HCT116 (cell line): ENCODE measurements at regions not wholly inside any gene's neighbourhood (a gene's known extent, or its start where the extent isn't known, plus 50 kb on each side); places are given as distances from the start of the nearest gene placed in this dataset.

Source experiments
- ATAC-seq: fragments of 200-7000 bp; cut with Tn5 transposase; 2 replicates; pipeline ENCODE4 v1.9.1; 2020; ENCODE audit warnings: mild to moderate bottlenecking, moderate library complexity
- BruUV-seq: library from RNA; stranded (reverse); fragments of 400-500 nt; replicated peaks from 2 replicates; lab custom pipeline; 2021; lab: Mats Ljungman, UMichigan
- CTCF ChIA-PET: fragments of 300-600 bp; sonication (Branson Sonifier 250); formaldehyde crosslinking; loops from one replicate; lab custom pipeline; 2021; ENCODE audit warnings: antibody characterized with exemption; lab: Charles Lee
- POLR2A ChIA-PET: fragments of 300-600, 350-600 bp; sonication (Branson Sonifier 250); formaldehyde crosslinking; loops from one replicate; lab custom pipeline; 2021; ENCODE audit warnings: antibody characterized with exemption; lab: Charles Lee
- RAD21 ChIA-PET, 2 experiments: fragments of 300-600 bp; sonication (Branson Sonifier 250); formaldehyde crosslinking; loops; one replicate each; lab custom pipeline; 2023; ENCODE audit warnings: low total read pairs in 2 of 2; ENCODE audit not compliant: uncharacterized antibody in 2 of 2, unreplicated experiment in 2 of 2, low non-redundant PET in 1 of 2; lab: Charles Lee
- DNase-seq: peaks from one replicate; pipeline ENCODE4 v3.0.0-alpha.2; 2010; ENCODE audit warnings: low read depth, low spot score
- H2AFZ ChIP-seq: fragments of 200-600 bp; shearing (Covaris generic), sonication (generic); 2 replicates; pipeline ENCODE4 v1.6.1; 2017; ENCODE audit warnings: low read depth, mixed run types, mixed read lengths, antibody characterized with exemption, low read length; ENCODE audit not compliant: poor library complexity, severe bottlenecking
- H3K27ac ChIP-seq: 2 replicates; pipeline ENCODE4 v1.5.1; 2012; ENCODE audit warnings: low read depth, low read length
- H3K27me3 ChIP-seq: fragments of 200-600 bp; sonication (generic); 2 replicates; pipeline ENCODE4 v1.6.1; 2016; ENCODE audit warnings: mixed run types, low read length, mixed read lengths; ENCODE audit not compliant: insufficient read depth
- H3K36me3 ChIP-seq, 2 experiments: fragments of 200-500 bp in 1 of 2; fragments of 200-600 bp in 1 of 2; sonication (Bioruptor generic) in 1 of 2; sonication (generic) in 1 of 2; 2 replicates each; pipeline versions ENCODE4 v1.5.1 to v1.6.1; 2014 to 2016; ENCODE audit warnings: low read length in 2 of 2, inconsistent platforms in 1 of 2, mixed read lengths in 1 of 2, mixed run types in 1 of 2; ENCODE audit not compliant: insufficient read depth in 2 of 2, control insufficient read depth in 1 of 2
- H3K4me1 ChIP-seq, 2 experiments: fragments of 200-600 bp in 1 of 2; sonication (generic) in 1 of 2; 2 replicates each; pipeline versions ENCODE4 v1.5.1 to v1.6.1; 2012 to 2017; ENCODE audit warnings: low read length in 2 of 2, inconsistent platforms in 1 of 2, mild to moderate bottlenecking in 1 of 2, mixed read lengths in 1 of 2, mixed run types in 1 of 2, moderate library complexity in 1 of 2; ENCODE audit not compliant: insufficient read depth in 2 of 2, control insufficient read depth in 1 of 2
- H3K4me2 ChIP-seq: fragments of 200-600 bp; sonication (generic); 2 replicates; pipeline ENCODE4 v1.6.1; 2017; ENCODE audit warnings: mixed run types, low read length, mixed read lengths
- H3K4me3 ChIP-seq, 2 experiments: fragments of 200-600 bp in 1 of 2; sonication (generic) in 1 of 2; replicated peaks in 1 of 2; 2 replicates each; pipeline ENCODE4 v1.5.1; 2011 to 2016; ENCODE audit warnings: low read length in 2 of 2, control low read depth in 1 of 2, low read depth in 1 of 2, mild to moderate bottlenecking in 1 of 2, mixed read lengths in 1 of 2, mixed run types in 1 of 2
- H3K79me2 ChIP-seq: fragments of 200-600 bp; sonication (generic); 2 replicates; pipeline ENCODE4 v1.6.1; 2017; ENCODE audit warnings: mild to moderate bottlenecking, mixed run types, low read length, moderate library complexity, mixed read lengths; ENCODE audit not compliant: insufficient read depth
- H3K9ac ChIP-seq: fragments of 200-600 bp; sonication (generic); 2 replicates; pipeline ENCODE4 v1.6.1; 2016; ENCODE audit warnings: low read length, mixed read lengths
- H3K9me2 ChIP-seq: fragments of 200-600 bp; sonication (generic), shearing (Covaris generic); 2 replicates; pipeline ENCODE4 v1.6.1; 2017; ENCODE audit warnings: mixed run types, mild to moderate bottlenecking, moderate library complexity; ENCODE audit not compliant: insufficient read depth
- H3K9me3 ChIP-seq, 2 experiments: fragments of 200-500 bp in 1 of 2; fragments of 200-600 bp in 1 of 2; sonication (Bioruptor generic) in 1 of 2; sonication (generic) in 1 of 2; 2 replicates each; pipeline ENCODE4 v1.6.1; 2014 to 2017; ENCODE audit warnings: low read length in 2 of 2, mixed read lengths in 2 of 2, inconsistent platforms in 1 of 2, low read depth in 1 of 2, mild to moderate bottlenecking in 1 of 2, mixed run types in 1 of 2, moderate library complexity in 1 of 2; ENCODE audit not compliant: control insufficient read depth in 1 of 2, insufficient read depth in 1 of 2
- H4K20me1 ChIP-seq: fragments of 200-600 bp; sonication (generic), shearing (Covaris generic); 2 replicates; pipeline ENCODE4 v1.6.1; 2017; ENCODE audit warnings: mixed run types, mild to moderate bottlenecking, moderate library complexity; ENCODE audit not compliant: insufficient read depth
- CBX3 ChIP-seq: IDR thresholded peaks from 2 replicates; pipeline ENCODE4 v1.6.1; 2012; ENCODE audit warnings: low read depth
- CTCF ChIP-seq, 3 experiments: fragments of 200-600 bp in 1 of 3; sonication (generic) in 1 of 3; IDR thresholded peaks in 2 of 3; conservative IDR thresholded peaks in 1 of 3; 2 replicates each; pipeline ENCODE4 v1.5.1; 2012 to 2017; ENCODE audit warnings: low read depth in 2 of 3, low read length in 2 of 3, antibody characterized with exemption in 1 of 3, borderline replicate concordance in 1 of 3, control low read depth in 1 of 3, mild to moderate bottlenecking in 1 of 3, mixed read lengths in 1 of 3, mixed run types in 1 of 3, moderate library complexity in 1 of 3; ENCODE audit not compliant: insufficient read depth in 1 of 3
- EGR1 ChIP-seq: IDR thresholded peaks from 2 replicates; pipeline ENCODE4 v1.6.1; 2012; ENCODE audit warnings: low read depth
- EZH2phosphoT487 ChIP-seq: fragments of 200-600 bp; IDR thresholded peaks from 2 replicates; pipeline ENCODE4 v1.6.1; 2018; ENCODE audit warnings: antibody characterized with exemption, borderline replicate concordance
- FOSL1 ChIP-seq: IDR thresholded peaks from 2 replicates; pipeline ENCODE4 v1.6.1; 2012; ENCODE audit warnings: low read depth
- POLR2A ChIP-seq: IDR thresholded peaks from 2 replicates; pipeline ENCODE4 v1.7.0; 2011; ENCODE audit warnings: borderline replicate concordance; ENCODE audit not compliant: insufficient read depth, insufficient read length; ENCODE audit errors: extremely low read depth
- RAD21 ChIP-seq: IDR thresholded peaks from 2 replicates; pipeline ENCODE4 v1.6.1; 2012; ENCODE audit warnings: low read depth, mild to moderate bottlenecking
- REST ChIP-seq: IDR thresholded peaks from 2 replicates; pipeline ENCODE4 v1.6.1; 2012; ENCODE audit warnings: low read depth
- TCF7L2 ChIP-seq: IDR thresholded peaks from 2 replicates; pipeline ENCODE4 v1.7.0; 2011; ENCODE audit warnings: borderline replicate concordance, inconsistent platforms; ENCODE audit not compliant: insufficient read depth, insufficient read length; ENCODE audit errors: extremely low read depth
- ZFX ChIP-seq: fragments of 450-650 bp; IDR thresholded peaks from 2 replicates; pipeline ENCODE4 v1.6.1; 2017
- intact Hi-C: fragments of 100-400 bp; cut with micrococcal nuclease; formaldehyde crosslinking; loops from 2 replicates; pipeline ENCODE4 v1.10.0; 2022

- H2AFZ ChIP-seq: no peak overlapping the region
- ChIA-PET CTCF (no interaction called here), POLR2A (no interaction called here), RAD21 (no interaction called here)
- no peak for ATAC-seq
- H3K4me3 ChIP-seq: no peak overlapping the region
- no peak overlapping the region for H3K4me2 ChIP-seq
- H3K9me2 ChIP-seq: no peaks in the 10 kb centered on the region
- intact Hi-C loops: no loop called here
- no peak overlapping the region for H3K9ac ChIP-seq
- no peaks in the 10 kb centered on the region for H3K4me1 ChIP-seq
- no peaks in the 10 kb centered on the region for H3K9me3 ChIP-seq
- DNase-seq: no peak
- H3K27me3 ChIP-seq: peaks cover 11% of the 10 kb centered on the region; the same call in 1 of the 2 replicates
- BruUV-seq: no TSS peak
- no peaks in the 10 kb centered on the region for H3K36me3 ChIP-seq
- no peak overlapping the region for H3K27ac ChIP-seq
- H3K79me2 ChIP-seq: no peaks in the 10 kb centered on the region
- TF ChIP-seq FOSL1 (no peak), POLR2A (no peak), TCF7L2 (no peak), CBX3 (no peak), ZFX (no peak), EGR1 (no peak), RAD21 (no peak), REST (no peak), CTCF (IDR thresholded peaks at IDR 0.05 in 2 of 3, conservative IDR thresholded peaks at IDR 0.05 in 1 of 3; ENCODE audit: borderline replicate concordance in 1 of 3, insufficient read depth in 1 of 3, low read depth in 2 of 3, low read length in 2 of 3) (no peak), EZH2phosphoT487 (no peak)
- no peaks in the 10 kb centered on the region for H4K20me1 ChIP-seq
Measured at GRCh38 chr10:33523236-33523792, 188.8 kb upstream of the NRP1 start.
